ENCODE measurements at regions not wholly inside any gene's neighbourhood (a gene's known extent, or its start where the extent isn't known, plus 50 kb on each side); places are given as distances from the start of the nearest gene placed in this dataset.

GRCh38 chr4:26150948-26151347 is 169.9 kb upstream of the RBPJ start:
- no peak for TF ChIP-seq CTCF (IDR thresholded peaks at IDR 0.05; ENCODE audit: low read depth, low read length, missing input control)
- TF ChIP-seq FOXA1 (IDR thresholded peaks at IDR 0.05), result no peak

All from liver (tissue), 2 donors.